NB4 (cell line): ENCODE measurements at regions not wholly inside any gene's neighbourhood (a gene's known extent, or its start where the extent isn't known, plus 50 kb on each side); places are given as distances from the start of the nearest gene placed in this dataset.
"Not testable (repeated sequence)": the region's sequence is repeated elsewhere in the genome, so short reads cannot be mapped to it uniquely, and the experiment has no call there.

ENCODE experiments used
- DNase-seq: peaks from one replicate; pipeline ENCODE4 v3.0.0; 2010; ENCODE audit warnings: low read depth
- H3K4me3 ChIP-seq: one replicate; pipeline ENCODE4 v1.5.1; 2011; ENCODE audit warnings: mild to moderate bottlenecking, low read depth, low read length, moderate library complexity
- CTCF ChIP-seq: IDR thresholded peaks from one replicate; pipeline ENCODE4 v1.5.1; 2012; ENCODE audit warnings: low read depth, low read length
- MAX ChIP-seq: IDR thresholded peaks from 2 replicates; pipeline ENCODE4 v1.6.1; 2011; ENCODE audit warnings: low read depth, low read length
- MYC ChIP-seq: IDR thresholded peaks from 2 replicates; pipeline ENCODE4 v1.6.1; 2011; ENCODE audit warnings: low read depth, low read length
- POLR2A ChIP-seq: IDR thresholded peaks from 2 replicates; pipeline ENCODE4 v1.6.1; 2011; ENCODE audit warnings: mild to moderate bottlenecking; ENCODE audit not compliant: insufficient read length; ENCODE audit errors: extremely low read depth

- TF ChIP-seq POLR2A (no peak), MYC (no peak), CTCF (no peak), MAX (no peak)
- DNase-seq, result no peak
These were observed 112.1 kb upstream of the SMLR1 start for GRCh38 chr6:130715058-130715457.

GRCh38 chr6:130716466-130716865 is 110.7 kb upstream of the SMLR1 start:
- DNase-seq, result no peak
- H3K4me3 ChIP-seq, result no peak overlapping the region
- TF ChIP-seq MAX (no peak), POLR2A (no peak), CTCF (no peak), MYC (no peak)

More at GRCh38 chr6:130715058-130715457, 112.1 kb upstream of the SMLR1 start:
- no peak overlapping the region for H3K4me3 ChIP-seq

- TF ChIP-seq CTCF (no peak), MYC (no peak), MAX (no peak), POLR2A (no peak)
- H3K4me3 ChIP-seq, result no peak overlapping the region
- no peak for DNase-seq
These were observed 109.5 kb upstream of the SMLR1 start for GRCh38 chr6:130717657-130718056.

- TF ChIP-seq MYC (no peak), MAX (no peak), CTCF (no peak), POLR2A (no peak)
- H3K4me3 ChIP-seq, result no peak overlapping the region
- DNase-seq, result no peak
These were observed 107.0 kb upstream of the SMLR1 start for GRCh38 chr6:130720076-130720715.

- TF ChIP-seq POLR2A, result no peak
- no peak for TF ChIP-seq CTCF
- no peak for TF ChIP-seq MYC
- TF ChIP-seq MAX, result no peak
- no peak overlapping the region for H3K4me3 ChIP-seq
- DNase-seq, result no peak
These were observed 103.1 kb upstream of the SMLR1 start for GRCh38 chr6:130724089-130724488.

GRCh38 chr6:130725551-130725950 is 101.7 kb upstream of the SMLR1 start:
- no peak for DNase-seq
- TF ChIP-seq CTCF (no peak), POLR2A (no peak), MYC (no peak), MAX (no peak)
- no peak overlapping the region for H3K4me3 ChIP-seq

- not testable (repeated sequence) for DNase-seq, H3K4me3 ChIP-seq
These were observed 99.1 kb upstream of the SMLR1 start for GRCh38 chr6:130728064-130728463.
